WTC11 (cell line): ENCODE measurements at regions not wholly inside any gene's neighbourhood (a gene's known extent, or its start where the extent isn't known, plus 50 kb on each side); places are given as distances from the start of the nearest gene placed in this dataset.

Source experiments
- ATAC-seq: fragments of 200-7000 bp; cut with Tn5 transposase; 2 replicates; pipeline ENCODE4 v1.10.0; 2021; ENCODE audit warnings: mild to moderate bottlenecking, moderate library complexity
- CTCF ChIA-PET: fragments of 300-600 bp; sonication (Branson Sonifier 250); formaldehyde crosslinking; loops from one replicate; lab custom pipeline; 2021; ENCODE audit warnings: antibody characterized with exemption; lab: Charles Lee
- POLR2A ChIA-PET: fragments of 350-600 bp; sonication (Branson Sonifier 250); formaldehyde crosslinking; loops from one replicate; lab custom pipeline; 2021; ENCODE audit warnings: antibody characterized with exemption; lab: Charles Lee
- DNase-seq: peaks from one replicate; pipeline ENCODE4 v3.0.0; 2021; ENCODE audit warnings: low spot score
- H3K27ac Mint-ChIP-seq: 2 replicates; pipeline ENCODE4 v1.8.0; 2021; ENCODE audit warnings: mixed read lengths
- H3K27me3 Mint-ChIP-seq: 2 replicates; pipeline ENCODE4 v1.8.0; 2021; ENCODE audit warnings: low read depth, mild to moderate bottlenecking, moderate library complexity, mixed read lengths
- H3K36me3 Mint-ChIP-seq: 2 replicates; pipeline ENCODE4 v1.8.0; 2021; ENCODE audit warnings: mixed read lengths
- H3K4me1 Mint-ChIP-seq: 2 replicates; pipeline ENCODE4 v1.8.0; 2022; ENCODE audit warnings: mixed read lengths
- H3K4me3 Mint-ChIP-seq: 2 replicates; pipeline ENCODE4 v1.8.0; 2021; ENCODE audit warnings: mild to moderate bottlenecking, moderate library complexity, mixed read lengths
- H3K9me3 Mint-ChIP-seq: 2 replicates; pipeline ENCODE4 v1.8.0; 2021; ENCODE audit warnings: mixed read lengths
- AR ChIP-seq: fragments of 250-450 bp; sonication (Bioruptor Pico); IDR thresholded peaks from 2 replicates; pipeline ENCODE4 v1.9.0; 2021; ENCODE audit warnings: mild to moderate bottlenecking
- ARID4B ChIP-seq: sonication (generic); formaldehyde crosslinking; IDR thresholded peaks from 2 replicates; pipeline ENCODE4 v1.8.0; 2023; ENCODE audit warnings: missing genetic modification reagents, mild to moderate bottlenecking, borderline replicate concordance
- CREB1 ChIP-seq: sonication (generic); formaldehyde crosslinking; IDR thresholded peaks from 2 replicates; pipeline ENCODE4 v1.8.0; 2023; ENCODE audit warnings: mild to moderate bottlenecking, missing genetic modification reagents
- E2F1 ChIP-seq: sonication (generic); formaldehyde crosslinking; IDR thresholded peaks from 2 replicates; pipeline ENCODE4 v1.8.0; 2022; ENCODE audit warnings: mild to moderate bottlenecking, missing genetic modification reagents
- ELF4 ChIP-seq: sonication (generic); formaldehyde crosslinking; IDR thresholded peaks from 2 replicates; pipeline ENCODE4 v1.8.1; 2022; ENCODE audit warnings: low read depth, mild to moderate bottlenecking, moderate library complexity, missing genetic modification reagents
- EMX1 ChIP-seq: fragments of 250-450 bp; sonication (Bioruptor Pico); IDR thresholded peaks from 2 replicates; pipeline ENCODE4 v1.8.0; 2021; ENCODE audit warnings: mild to moderate bottlenecking
- ESRRA ChIP-seq: sonication (generic); formaldehyde crosslinking; IDR thresholded peaks from 2 replicates; pipeline ENCODE4 v1.8.1; 2022; ENCODE audit warnings: mild to moderate bottlenecking, missing genetic modification reagents, borderline replicate concordance
- MXD4 ChIP-seq: fragments of 250-450 bp; sonication (Bioruptor Pico); IDR thresholded peaks from 2 replicates; pipeline ENCODE4 v1.8.0; 2021; ENCODE audit warnings: mild to moderate bottlenecking, moderate library complexity, borderline replicate concordance
- NFATC4 ChIP-seq: fragments of 250-450 bp; sonication (Bioruptor Pico); IDR thresholded peaks from 2 replicates; pipeline ENCODE4 v1.9.0; 2021; ENCODE audit warnings: mild to moderate bottlenecking
- NFE2L1 ChIP-seq: sonication (generic); formaldehyde crosslinking; IDR thresholded peaks from 2 replicates; pipeline ENCODE4 v1.8.1; 2023; ENCODE audit warnings: missing genetic modification reagents
- NR1H2 ChIP-seq: sonication (generic); formaldehyde crosslinking; IDR thresholded peaks from 2 replicates; pipeline ENCODE4 v1.9.0; 2021; ENCODE audit warnings: mild to moderate bottlenecking, moderate library complexity, missing genetic modification reagents
- TEAD1 ChIP-seq: sonication (generic); formaldehyde crosslinking; IDR thresholded peaks from 2 replicates; pipeline ENCODE4 v1.8.0; 2022; ENCODE audit warnings: mild to moderate bottlenecking, missing genetic modification reagents
- ZNF138 ChIP-seq: sonication (generic); formaldehyde crosslinking; conservative IDR thresholded peaks from 2 replicates; pipeline ENCODE4 v1.8.1; 2022; ENCODE audit warnings: mild to moderate bottlenecking, moderate library complexity, missing genetic modification reagents
- ZNF232 ChIP-seq: sonication (generic); formaldehyde crosslinking; IDR thresholded peaks from 2 replicates; pipeline ENCODE4 v1.8.0; 2022; ENCODE audit warnings: mild to moderate bottlenecking, missing genetic modification reagents
- ZNF425 ChIP-seq: fragments of 250-450 bp; sonication (Bioruptor Pico); conservative IDR thresholded peaks from 2 replicates; pipeline ENCODE4 v1.9.0; 2021; ENCODE audit warnings: mild to moderate bottlenecking
- TF ChIP-seq, protein P1 (sequence below): sonication (generic); formaldehyde crosslinking; IDR thresholded peaks from 2 replicates; pipeline ENCODE4 v1.8.1; 2022; ENCODE audit warnings: mild to moderate bottlenecking, moderate library complexity, missing genetic modification reagents
- TF ChIP-seq, protein P2 (sequence below): fragments of 250-450 bp; sonication (Bioruptor Pico); IDR thresholded peaks from 2 replicates; pipeline ENCODE4 v1.8.0; 2021; ENCODE audit warnings: mild to moderate bottlenecking

- no peak overlapping the region for H3K4me3 Mint-ChIP-seq
- ATAC-seq (no peak), DNase-seq (no peak)
- TF ChIP-seq TEAD1 (CRISPR knock-in tag) (no peak), ZNF425 (CRISPR knock-in tag) (no peak), ESRRA (CRISPR knock-in tag) (no peak), ELF4 (CRISPR knock-in tag) (no peak), MXD4 (CRISPR knock-in tag) (no peak), CREB1 (CRISPR knock-in tag) (no peak), NFE2L1 (no peak), NR1H2 (CRISPR knock-in tag) (no peak), ZNF138 (CRISPR knock-in tag) (no peak), AR (CRISPR knock-in tag) (no peak), ARID4B (CRISPR knock-in tag) (no peak), ZNF232 (CRISPR knock-in tag) (no peak), E2F1 (CRISPR knock-in tag) (no peak), NFATC4 (CRISPR knock-in tag) (no peak), EMX1 (CRISPR knock-in tag) (no peak)
- TF ChIP-seq, protein P1, sequence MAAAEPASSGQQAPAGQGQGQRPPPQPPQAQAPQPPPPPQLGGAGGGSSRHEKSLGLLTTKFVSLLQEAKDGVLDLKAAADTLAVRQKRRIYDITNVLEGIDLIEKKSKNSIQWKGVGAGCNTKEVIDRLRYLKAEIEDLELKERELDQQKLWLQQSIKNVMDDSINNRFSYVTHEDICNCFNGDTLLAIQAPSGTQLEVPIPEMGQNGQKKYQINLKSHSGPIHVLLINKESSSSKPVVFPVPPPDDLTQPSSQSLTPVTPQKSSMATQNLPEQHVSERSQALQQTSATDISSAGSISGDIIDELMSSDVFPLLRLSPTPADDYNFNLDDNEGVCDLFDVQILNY, result no peak
- TF ChIP-seq, protein P2, sequence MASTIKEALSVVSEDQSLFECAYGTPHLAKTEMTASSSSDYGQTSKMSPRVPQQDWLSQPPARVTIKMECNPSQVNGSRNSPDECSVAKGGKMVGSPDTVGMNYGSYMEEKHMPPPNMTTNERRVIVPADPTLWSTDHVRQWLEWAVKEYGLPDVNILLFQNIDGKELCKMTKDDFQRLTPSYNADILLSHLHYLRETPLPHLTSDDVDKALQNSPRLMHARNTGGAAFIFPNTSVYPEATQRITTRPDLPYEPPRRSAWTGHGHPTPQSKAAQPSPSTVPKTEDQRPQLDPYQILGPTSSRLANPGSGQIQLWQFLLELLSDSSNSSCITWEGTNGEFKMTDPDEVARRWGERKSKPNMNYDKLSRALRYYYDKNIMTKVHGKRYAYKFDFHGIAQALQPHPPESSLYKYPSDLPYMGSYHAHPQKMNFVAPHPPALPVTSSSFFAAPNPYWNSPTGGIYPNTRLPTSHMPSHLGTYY (CRISPR knock-in tag), result no peak
- peaks cover 9% of the 10 kb centered on the region for H3K4me1 Mint-ChIP-seq
- CTCF ChIA-PET, result no interaction called here
- H3K27me3 Mint-ChIP-seq, result no peaks in the 10 kb centered on the region
- no peak overlapping the region for H3K27ac Mint-ChIP-seq
- POLR2A ChIA-PET, result no interaction called here
- no peaks in the 10 kb centered on the region; the same call in 1 of the 2 replicates for H3K9me3 Mint-ChIP-seq
- no peaks in the 10 kb centered on the region for H3K36me3 Mint-ChIP-seq
Observed at GRCh38 chr9:90983394-90983793, 181.8 kb downstream of the SYK start.
